Amygdala (tissue), 56 donors: ENCODE measurements at regions not wholly inside any gene's neighbourhood (a gene's known extent, or its start where the extent isn't known, plus 50 kb on each side); places are given as distances from the start of the nearest gene placed in this dataset.
A peak's percentile ranks its signal among the peaks of the same experiment; 100 is the strongest.
"Not testable (repeated sequence)": the region's sequence is repeated elsewhere in the genome, so short reads cannot be mapped to it uniquely, and the experiment has no call there.

ENCODE experiments used
- DNase-seq, 56 donors: peaks; one replicate each; lab custom pipeline; 2025; lab: John Stamatoyannopoulos, UW

DNA sequence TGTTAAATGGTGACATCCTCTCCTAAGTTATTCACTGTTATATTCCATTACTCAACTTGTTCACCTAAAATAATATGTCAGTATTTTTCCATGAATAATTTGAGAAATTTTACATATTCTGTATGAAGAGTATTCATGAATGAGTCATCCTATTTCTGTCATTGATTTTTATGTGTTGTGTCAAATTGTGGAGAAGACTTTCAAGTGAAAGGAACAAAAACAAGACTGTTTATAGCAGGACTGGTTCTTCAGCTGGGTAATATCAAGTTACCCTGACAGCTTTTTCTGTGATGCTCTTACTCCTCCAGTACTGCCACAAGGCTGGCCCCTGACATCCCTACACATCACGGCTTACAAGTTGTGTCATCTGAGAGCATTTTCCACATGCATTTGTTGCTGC, 847.7 kb downstream of the NCAM2 start:
- DNase-seq = no peak

GRCh38 chr21:21851205-21851604, 853.0 kb downstream of the NCAM2 start:
- no peak for DNase-seq

DNA sequence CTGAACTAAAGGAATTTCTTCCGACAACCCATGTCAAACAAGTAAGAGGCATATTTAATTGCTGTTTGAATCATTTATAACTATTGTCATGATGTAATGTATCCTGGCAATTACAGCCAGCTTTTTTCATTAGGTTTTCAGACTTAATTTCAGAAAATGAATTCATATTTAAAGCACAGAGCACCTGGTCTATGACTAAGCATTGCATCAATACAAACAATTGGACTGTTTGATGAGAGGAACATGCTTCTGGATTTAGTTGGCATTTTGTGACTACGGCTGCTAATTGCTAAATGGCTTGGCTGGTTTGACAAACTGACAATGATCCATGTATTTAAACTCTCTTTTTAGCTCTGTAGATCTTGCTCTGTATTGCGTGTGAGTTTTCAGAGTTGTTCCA, 853.4 kb downstream of the NCAM2 start:
- DNase-seq = no peak

- no peak for DNase-seq
Observed at GRCh38 chr21:21858502-21859334, 860.5 kb downstream of the NCAM2 start.

GRCh38 chr21:21860888-21861287, 862.7 kb downstream of the NCAM2 start:
- DNase-seq = no peak

GRCh38 chr21:21864321-21864840, 866.2 kb downstream of the NCAM2 start:
- no peak for DNase-seq

- no peak for DNase-seq
Observed at GRCh38 chr21:21897275-21897883, 899.2 kb downstream of the NCAM2 start.

DNA sequence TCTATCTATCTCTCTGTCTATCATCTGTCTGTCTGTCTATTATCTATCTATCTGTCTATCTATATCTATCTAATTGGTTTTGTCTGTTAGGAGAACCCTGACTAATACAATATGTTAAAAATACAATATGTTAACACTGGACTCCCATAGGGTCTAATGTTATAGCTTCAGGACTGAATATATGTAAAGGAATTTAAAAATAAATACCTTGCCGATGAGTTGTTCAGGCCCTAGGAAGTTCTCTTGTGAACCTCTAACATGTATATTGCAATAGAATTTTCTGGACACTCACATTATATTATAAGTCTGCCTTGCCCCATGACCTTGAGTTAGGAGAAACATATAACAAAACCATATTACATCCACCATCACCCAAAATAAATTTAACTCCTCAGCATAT, 900.6 kb downstream of the NCAM2 start:
- no peak for DNase-seq

DNA sequence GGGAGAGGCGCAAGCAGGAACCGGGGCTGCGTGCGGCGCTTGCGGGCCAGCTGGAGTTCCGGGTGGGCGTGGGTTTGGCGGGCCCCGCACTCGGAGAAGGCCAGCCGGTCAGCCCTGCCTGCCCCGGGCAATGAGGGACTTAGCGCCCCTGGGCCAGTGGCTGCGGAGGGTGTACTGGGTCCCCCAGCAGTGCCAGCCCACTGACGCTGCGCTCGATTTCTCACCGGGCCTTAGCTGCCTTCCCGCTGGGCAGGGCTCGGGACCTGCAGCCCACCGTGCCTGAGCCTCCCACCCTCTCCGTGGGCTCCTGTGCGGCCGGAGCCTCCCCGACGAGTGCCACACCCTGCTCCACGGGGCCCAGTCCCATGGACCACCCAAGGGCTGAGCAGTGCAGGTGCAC, 904.2 kb downstream of the NCAM2 start:
- not testable (repeated sequence) for DNase-seq

DNA sequence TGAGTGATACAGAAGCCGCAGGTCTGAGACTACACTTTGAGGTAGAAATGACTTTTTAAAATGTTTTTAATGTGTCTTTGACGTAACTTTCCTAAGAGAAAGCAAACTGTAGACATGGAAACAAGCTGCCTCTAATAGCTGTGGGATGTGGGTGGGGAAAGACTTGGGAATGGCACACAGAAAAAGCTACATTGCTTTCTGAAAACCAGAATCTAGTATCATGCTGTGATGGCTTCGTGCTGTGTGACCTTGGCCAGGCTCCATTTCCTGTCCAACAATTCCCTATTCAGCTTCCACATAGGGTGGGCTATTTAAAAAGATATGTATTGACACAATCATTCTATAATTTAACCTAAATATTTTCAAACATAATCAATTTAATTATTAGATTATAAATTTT, 909.1 kb downstream of the NCAM2 start:
- no peak for DNase-seq

DNA sequence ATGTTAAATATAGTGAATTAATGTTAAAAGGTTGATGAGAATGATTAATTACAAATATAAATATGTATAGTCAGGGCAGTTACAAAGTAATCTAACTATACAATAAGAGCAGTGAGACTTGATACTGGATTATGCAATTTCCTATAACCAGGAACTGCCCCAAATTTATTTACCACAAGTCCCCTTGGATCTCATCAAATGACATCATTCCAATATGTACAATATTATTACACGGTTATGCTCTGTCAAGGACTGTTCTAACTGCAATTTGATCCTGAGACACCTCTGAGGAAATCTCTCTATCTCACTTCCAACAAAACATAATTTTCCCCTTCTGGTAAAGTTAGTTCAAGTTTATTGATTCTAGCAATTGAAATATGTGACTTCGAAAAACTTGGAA, 917.6 kb downstream of the NCAM2 start:
- DNase-seq = no peak

GRCh38 chr21:21921410-21922232, 923.4 kb downstream of the NCAM2 start:
- DNase-seq = no peak

- DNase-seq = no peak
Observed at GRCh38 chr21:21929226-21929625, 931.0 kb downstream of the NCAM2 start.

DNA sequence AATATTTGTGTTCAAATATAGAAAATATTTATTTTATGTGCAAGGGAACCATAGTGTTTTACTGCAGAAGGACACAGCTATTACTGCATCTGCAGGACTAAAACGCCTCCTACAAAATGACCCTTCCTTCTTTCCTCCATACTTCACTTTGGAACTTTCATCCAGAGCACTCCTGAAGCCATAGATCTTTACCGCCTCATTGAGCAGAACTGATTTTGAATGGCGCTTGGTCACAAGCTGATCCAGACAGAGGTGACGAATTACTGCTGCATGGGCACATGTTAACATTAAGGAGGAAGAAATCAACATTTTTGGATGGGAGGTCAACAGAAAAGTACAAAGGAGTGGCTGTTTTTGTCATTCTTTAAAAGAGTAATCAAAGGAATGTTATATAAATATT, 931.6 kb downstream of the NCAM2 start:
- no peak for DNase-seq

- peak in 9 of 56 donors; percentile 1 to 18 (median 7) for DNase-seq
Observed at GRCh38 chr21:21952566-21952965, 954.4 kb downstream of the NCAM2 start.

DNA sequence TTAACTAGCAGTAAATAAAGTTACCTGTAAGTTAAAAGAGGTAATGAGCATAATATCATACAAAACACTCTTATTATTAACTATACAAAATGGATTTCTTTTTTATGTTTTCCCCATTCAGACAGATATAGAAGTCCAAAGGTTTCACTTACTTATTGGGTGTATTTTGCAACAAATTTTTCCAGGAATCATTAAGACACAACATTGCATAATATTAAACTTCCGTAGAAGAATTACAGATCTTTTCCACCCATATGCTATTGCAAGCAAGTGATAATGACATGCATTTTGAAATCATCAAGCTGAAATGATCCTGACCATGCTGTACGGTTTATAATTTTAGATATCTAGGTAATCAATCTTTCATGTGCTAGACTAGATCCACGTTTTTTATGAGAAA, 957.0 kb downstream of the NCAM2 start:
- no peak for DNase-seq

DNA sequence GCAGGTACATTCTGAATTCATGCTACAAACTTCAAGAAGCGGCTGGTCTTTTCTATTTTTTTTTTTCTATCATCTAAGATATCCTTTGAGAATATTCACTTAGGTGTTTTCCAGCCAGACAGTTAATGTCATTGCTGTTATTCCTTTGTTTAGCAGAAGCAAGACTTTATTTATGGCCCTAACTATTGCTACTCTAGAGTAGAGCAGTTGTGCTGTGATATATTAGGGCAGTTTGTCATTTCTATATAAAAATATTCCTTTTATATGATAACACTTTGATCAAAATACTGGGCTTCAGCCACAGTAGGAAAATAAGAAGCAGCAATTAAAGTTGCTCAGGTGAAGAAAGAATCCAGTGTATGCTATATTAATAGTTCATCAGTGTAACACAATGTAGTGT, 959.3 kb downstream of the NCAM2 start:
- no peak for DNase-seq

DNA sequence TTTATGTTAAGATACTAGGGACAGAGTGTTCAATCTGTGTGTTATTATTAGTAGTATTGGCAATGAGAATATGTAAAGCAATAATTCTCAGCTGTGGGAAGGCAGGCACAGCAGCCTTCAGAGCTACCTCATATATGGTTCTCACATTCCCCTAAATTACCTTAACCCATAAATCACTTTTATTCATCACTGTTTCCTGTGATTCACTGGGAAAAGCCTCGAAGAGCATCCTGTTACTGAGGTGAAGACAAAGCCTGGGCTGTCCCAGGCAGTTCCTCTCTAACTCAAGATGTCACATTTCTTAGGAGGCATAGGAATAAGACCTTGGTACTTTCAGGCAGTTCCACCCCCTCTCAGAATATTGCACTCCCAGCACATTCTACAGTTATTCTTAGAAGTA, 965.7 kb downstream of the NCAM2 start:
- no peak for DNase-seq

DNA sequence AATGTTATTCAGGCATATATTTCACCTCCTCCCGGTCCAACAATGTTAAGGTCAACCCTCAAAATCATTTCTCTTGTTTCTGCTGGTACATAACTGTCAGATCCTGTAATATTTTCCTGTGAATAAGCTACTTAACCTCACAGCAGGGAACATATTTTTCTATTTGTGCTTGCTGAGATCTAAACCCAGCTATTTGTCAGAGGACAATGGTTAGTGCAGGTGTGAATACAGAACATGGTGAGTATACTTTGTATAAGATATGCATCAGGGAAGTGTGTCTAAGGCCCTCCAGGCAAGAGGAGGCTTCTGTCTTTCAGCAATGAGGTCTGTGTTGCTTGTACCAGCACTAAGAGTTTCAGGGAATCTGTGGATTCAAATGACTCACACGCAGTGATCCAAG, 970.6 kb downstream of the NCAM2 start:
- DNase-seq = no peak

DNA sequence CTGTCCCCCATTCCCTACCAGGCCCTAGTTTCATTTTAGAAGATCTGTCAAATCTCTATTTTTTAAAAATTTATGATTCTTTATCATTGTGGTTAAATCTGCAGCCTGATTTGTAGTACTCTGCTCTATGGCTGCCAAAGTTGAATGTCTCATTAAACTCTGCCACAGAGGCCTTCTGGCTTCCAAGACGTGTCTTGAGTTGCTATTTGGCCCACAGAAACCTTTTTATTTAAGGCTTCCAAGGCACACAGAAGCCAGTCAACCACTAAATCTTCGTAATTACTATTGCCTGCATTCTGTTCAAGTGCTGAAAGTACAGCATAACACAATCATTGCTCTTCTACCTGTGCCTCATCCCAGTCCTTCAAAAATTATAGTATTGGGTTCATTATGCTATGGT, 971.0 kb downstream of the NCAM2 start:
- no peak for DNase-seq

DNA sequence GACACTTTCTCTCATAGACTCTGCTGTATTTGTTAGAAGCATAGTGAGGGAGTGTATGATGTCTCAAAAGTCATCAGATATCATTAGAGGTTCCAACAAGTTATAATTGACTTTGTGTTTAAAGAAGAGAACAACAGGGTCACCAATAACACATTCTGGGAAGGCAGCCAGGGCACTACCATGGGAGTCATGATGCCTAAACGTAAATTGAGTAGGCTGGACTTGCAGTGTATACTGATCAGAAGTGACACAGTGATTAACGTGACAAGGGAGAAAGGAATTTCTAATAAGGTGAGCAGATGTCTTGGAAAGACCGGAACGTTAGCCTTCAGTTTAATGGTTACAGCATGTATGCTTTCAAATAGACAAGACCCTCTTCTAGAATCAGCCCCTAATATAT, 973.2 kb downstream of the NCAM2 start:
- no peak for DNase-seq
